NCI-H2081 (cell line): ENCODE measurements at regions not wholly inside any gene's neighbourhood (a gene's known extent, or its start where the extent isn't known, plus 50 kb on each side); places are given as distances from the start of the nearest gene placed in this dataset.

Source experiments
- DNase-seq, 2 experiments: peaks; one replicate each; lab custom pipeline; 2025; lab: John Stamatoyannopoulos, UW

DNA sequence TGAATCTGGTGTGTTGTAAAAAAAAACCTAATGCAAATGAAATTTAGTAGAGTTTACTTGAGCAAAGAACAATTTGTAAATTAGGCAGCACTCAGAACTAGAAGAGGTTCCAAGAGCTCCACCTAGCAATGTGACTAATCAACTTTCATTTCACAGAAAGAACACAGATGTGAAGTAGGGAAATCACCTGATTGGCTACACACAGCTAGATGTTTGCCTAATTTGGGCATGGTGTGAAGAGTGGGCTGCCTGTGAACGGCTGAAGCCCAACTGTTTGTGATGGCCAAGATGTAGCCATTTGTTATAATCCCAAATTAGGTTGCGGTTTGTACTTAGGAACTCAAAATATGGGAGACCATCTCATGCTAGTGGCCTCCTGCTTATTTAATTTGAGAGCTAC, 724.4 kb upstream of the SLITRK5 start:
- no peak for DNase-seq

DNA sequence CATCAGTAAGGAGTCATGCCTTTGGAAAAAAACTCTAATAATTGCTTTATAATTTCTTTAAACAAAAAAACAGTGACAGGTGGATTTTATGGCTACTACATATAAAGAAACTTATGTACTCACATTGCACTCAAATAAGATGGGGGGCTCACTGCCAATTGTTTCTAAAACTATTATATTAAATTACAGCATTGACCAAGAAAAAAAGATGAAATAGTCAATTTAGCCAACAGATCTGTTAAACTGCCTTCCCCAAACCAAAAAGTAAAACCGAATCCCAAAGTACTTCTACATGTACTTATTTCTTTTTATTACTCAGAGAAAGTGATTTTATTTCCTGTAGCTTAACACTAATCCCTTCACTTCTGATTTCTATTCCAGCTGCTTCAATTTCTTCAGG, 716.8 kb upstream of the SLITRK5 start:
- no peak for DNase-seq

DNA sequence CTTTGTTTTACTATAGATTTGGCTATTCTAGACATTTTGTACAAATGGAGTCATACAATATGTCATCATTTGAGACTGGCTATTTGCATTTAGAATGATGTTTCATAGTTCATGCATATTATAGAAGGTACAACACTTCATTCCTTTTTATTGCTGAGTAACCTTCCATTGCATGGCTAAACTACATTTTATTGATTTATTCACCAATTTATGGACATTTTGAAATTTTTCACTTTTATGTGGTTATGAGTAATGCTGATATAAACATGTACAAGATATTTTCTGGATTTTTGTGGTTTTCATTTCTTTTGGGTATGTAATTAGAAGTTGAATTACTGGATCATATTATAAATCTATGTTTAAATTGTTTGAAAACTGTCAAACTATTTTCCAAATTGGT, 710.3 kb upstream of the SLITRK5 start:
- no peak for DNase-seq

DNA sequence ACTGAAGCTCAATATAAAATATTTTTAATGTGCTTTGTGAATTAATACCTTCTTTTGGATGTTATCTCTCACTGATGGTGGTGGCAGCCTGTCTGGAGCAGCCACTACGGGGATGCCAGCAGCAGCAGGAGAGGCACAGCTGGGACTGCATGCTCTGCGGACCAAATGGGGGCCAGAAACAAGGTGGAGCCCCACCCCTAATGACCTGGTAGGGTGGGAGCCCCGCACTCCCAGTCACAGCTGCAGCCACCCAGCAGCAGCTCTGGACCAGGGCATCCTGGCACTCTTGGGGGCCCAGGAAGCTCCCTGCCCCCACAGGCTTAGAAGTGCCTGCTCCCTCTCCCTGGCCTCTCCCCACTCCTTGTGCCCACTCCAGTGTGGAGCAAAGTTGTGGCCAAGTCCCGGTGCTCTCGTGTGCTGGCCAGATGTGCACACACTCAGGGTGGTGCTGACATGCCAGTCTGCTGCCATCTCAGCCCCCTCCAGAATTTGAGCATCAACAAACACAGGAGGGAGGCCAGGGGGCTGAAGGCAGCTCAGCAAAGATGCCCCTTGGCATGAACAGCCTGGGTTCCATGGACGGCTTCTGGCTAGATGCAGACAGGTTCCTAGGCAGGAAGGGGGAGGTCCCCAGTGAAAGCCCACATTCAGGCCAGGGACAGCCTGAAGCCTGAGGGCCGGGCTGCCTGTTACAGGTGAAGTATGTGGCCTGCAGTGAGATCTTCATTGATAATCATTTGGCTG, 696.7 kb upstream of the SLITRK5 start:
- no peak for DNase-seq

DNA sequence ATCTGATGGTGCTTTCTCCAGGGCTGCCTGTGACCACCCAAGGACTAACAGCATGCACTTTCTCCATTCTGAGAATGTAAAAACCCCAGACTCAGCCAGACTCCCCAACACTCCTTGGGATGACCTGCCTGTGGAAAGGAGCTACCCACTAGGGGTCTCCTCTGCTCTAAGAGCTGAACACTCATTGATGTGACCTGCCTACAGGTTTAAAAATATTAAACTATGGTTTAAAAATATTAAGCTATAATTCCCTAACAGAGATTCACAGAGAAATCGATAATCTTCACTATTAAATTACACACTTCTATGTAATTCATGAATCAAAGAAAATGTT, 696.2 kb upstream of the SLITRK5 start:
- DNase-seq: no peak

DNA sequence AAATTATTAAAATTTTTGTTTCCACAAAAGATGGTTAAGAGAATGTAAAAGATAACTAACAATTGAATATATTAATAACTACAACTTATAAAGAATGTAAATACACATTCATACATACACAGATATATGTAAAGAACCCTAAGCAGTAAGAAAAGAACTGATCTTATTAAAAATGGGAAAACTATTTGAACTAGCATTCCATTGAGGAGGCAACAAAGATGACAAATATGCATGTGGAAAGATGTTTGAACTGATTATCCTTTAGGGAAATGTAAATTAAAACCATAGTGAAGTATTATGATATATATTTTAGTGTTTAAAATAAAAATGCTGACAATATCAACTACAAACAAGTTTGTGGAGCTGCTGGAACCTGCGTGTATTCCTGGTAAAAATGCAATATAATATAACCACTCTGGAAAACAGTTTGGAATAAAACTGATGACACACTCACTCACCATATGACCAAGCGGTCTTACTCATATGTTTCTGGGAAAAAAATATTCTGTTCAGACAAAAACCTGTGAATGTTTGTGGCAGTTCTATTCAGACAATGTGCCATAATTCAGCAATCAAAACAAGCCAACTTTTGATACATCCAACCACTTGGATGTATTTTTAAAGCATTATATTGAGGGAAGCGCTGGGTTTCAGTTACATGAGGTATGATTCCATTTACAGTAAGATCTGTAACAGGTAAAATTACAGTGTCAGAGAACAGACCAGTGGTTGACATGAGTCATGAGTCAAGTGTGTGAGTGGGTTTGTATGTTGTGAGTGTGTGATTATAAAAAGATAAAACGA, 694.4 kb upstream of the SLITRK5 start:
- DNase-seq: no peak

DNA sequence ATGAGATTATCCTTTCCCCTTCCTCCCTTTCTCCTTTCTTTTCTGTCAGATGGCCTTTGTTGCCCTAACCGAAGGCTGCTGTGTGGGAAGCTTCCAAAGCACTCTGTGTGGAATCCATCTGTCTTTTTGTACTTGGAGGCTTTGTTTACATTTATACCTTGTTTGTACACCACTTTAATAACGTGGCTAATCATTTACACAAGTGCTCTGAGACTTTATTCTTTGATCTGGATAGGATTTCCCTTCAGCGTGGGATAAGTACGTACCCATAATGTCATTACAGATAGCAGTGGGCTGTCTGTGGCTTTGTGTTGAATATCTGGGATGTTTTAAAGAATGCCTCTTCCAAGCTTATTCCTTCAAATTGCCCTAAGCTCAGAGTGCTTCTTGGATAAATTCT, 684.7 kb upstream of the SLITRK5 start:
- peak in 1 of 2 experiments; percentile 11 for DNase-seq

DNA sequence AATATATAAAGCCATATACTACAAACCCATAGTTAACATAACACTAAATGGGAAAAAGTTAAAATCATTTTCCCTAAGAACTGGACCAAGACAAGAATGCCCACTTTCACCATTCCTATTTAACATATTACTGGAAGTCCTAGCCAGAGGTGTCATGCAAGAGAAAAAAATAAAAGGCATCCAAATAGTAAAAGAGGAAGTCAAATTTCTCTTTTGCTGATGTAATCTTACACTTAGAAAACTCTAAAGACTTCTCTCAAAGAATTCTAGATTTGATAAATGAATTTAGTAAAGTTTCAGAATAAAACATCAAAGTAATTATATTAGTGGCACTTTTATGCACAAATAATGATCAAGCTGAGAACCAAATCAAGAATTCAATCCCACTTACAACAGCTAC, 678.9 kb upstream of the SLITRK5 start:
- no peak for DNase-seq

DNA sequence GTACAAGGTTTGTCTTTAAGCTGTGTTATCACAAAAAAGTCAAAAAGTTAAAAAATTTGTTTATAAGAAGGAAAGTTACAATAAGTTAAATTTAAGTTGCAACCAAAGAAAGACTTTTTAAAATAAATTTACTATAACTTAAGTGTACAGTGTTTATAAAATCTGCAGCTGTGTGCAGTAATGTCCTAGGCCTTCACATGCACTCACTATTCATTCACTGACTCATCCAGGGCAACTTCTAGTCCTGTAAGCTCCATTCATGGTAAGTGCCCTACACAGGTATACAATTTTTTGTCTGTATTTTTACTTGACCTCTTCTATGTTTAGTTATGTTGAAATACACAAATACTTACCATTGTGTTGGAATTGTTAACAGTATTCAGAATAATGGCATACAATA, 667.9 kb upstream of the SLITRK5 start:
- DNase-seq: no peak

DNA sequence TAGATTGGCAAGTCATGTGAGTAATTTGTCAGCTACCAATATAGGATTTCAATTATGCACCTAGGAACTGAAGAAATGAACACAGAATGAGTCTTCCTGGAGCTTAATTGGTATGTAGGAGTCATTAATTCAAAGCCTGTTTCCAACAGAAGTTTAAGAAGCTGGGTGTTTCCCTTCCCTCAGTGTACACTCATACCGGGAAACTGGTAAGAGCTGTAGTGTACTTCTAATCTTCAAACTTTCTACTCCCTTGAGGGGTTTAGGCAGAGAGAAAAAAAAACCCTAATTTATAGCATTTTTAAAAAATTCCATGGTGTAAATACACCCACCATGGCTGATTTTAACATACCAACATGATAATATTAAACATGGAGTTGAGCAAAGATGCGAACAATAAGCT, 665.7 kb upstream of the SLITRK5 start:
- no peak for DNase-seq

DNA sequence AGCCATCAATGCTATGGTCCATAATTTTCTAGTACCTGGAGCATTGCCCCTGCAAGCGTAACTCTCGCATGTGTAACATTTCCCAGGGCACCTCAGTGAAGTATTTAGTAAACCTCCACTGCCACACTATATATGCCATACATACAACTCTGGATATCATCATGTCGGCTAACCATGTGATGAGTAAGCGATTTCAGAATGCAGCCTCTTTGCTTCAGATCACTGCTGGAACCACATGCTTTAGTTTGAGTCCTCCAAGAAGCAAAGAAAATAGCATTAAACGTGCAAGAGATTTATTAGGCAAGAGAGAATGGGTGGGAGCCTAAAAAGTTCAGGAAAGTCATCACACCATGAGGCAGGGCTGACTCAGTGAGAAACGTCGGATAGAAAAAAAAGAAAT, 635.6 kb upstream of the SLITRK5 start:
- DNase-seq: no peak

DNA sequence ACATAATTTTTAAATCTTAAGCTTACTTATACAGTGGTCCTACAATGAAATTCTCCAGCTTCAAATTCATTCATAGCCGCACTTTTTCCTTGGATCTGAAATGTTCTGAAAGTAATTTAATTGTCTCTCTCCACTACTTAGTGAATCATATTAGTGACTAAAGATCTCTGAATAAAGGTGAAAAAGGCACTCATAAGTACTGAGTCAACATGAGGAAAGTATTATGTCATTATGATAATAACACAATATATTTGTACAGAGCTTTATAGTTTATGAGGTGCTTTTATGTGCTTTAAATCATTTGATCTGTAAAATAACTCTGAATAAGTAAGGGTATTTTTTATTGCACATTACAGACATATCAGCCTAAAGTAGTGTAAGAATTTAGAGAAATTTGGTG, 628.2 kb upstream of the SLITRK5 start:
- DNase-seq: no peak

DNA sequence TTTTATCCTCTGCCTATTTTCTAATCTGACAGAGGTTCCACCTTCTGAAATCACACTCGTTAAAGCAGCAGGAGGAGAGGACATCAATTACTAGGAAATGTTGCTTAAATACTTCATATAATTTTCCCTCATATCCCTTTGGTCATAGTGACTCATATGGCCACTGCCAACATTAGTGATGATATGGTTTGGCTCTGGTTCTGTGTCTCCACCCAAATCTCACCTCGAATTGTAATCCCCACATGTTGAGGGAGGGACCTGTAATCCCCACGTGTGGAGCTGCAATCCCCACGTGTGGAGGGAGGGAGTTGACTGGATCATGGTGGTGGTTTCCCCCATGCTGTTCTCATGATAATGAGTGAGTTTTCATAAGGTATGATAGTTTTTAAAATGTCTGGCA, 618.4 kb upstream of the SLITRK5 start:
- no peak for DNase-seq

DNA sequence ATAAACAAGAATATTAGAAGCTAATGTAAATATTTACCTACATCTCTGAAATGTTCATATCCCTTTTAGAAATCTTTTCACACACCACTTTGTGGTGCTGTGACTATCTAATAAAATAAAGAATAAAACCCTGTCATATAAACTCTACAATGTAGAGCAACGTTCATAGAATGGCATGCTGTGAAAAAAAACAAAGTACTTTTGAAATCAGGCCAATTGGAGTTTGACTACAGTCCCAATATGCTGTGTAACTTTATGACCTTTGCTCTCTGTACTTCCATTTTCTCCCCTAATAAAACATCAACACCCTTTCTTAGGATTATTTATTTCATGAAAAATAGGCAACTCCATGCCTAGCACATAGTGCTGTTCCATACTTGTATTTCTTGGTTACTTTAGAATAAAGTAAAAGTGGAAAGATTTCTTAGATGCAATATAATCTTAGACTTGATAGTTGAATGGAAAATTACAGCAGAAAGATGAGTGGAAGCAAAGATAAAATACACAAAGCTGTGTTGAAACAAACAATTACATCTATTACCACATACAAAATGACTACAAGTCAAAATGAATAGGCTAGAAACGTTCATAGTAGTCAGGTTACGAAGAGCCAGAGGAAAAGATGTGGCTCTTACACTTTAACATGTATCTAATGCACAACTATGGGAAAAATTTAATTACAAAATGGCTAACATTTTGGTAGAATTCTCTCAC, 613.2 kb upstream of the SLITRK5 start:
- DNase-seq: no peak

DNA sequence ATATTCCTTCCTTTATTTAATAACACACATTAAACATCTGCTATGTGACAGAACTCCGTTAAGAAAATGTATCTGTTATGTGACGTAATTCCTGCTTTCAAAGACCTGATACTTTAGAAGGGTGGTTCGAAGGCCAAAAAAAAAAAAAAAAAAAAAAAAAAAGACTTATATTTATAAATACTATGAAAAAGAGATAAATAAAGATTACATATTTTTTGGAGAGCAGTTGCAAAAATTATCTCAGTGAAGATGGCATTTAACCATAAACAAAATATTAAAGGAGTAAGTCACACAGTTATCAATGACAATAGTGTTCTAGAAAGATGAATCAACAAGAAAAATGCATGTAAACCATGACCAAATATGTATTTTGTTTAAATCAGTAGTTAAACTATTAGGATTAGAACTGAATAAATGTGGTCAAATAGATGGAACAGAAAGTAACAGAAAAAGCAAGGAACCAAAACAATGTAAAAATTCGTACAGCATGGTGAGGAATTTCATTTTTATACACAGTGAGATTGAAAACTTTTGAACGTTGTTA, 612.3 kb upstream of the SLITRK5 start:
- no peak for DNase-seq

DNA sequence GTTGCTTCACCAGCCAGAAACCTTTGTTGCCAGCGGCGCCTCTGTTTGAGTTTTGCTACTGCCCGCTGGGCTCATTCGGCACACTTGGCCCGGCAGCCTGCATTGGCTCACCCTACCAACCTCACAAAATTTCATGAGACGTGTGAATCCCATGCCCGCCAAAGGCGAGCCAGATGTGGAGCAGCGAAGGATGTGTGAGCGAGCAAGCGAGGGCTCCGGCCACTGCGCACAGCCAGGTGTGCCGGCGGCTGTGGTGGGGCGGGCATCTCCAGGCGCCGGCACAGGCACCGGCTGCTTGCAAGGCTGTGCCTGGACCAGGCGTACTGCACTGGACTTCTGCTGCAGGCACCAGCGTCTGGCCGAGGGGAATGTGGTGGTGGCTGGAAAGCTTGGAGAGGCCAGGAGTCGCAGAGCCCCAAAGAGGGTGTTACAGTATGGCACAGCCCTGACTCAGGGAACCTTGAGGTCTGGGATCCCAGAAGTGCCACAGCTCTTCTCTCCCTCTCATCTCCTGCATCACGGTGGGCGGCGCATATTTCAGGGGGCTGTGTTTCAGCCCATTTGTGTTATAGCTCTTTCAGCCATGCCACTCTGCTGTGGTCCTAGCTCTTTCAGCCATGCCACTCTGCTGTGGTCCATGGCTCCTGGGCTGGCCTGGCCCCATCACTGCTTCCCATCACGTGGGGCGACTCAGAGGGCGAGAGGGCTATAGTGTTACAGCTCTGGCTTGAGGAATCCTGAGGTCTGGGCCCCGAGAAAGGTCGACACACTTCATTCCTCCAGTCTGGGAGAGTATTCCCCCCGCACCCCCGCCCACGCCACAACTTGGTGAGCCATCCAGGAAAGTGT, 592.0 kb upstream of the SLITRK5 start:
- no peak for DNase-seq

DNA sequence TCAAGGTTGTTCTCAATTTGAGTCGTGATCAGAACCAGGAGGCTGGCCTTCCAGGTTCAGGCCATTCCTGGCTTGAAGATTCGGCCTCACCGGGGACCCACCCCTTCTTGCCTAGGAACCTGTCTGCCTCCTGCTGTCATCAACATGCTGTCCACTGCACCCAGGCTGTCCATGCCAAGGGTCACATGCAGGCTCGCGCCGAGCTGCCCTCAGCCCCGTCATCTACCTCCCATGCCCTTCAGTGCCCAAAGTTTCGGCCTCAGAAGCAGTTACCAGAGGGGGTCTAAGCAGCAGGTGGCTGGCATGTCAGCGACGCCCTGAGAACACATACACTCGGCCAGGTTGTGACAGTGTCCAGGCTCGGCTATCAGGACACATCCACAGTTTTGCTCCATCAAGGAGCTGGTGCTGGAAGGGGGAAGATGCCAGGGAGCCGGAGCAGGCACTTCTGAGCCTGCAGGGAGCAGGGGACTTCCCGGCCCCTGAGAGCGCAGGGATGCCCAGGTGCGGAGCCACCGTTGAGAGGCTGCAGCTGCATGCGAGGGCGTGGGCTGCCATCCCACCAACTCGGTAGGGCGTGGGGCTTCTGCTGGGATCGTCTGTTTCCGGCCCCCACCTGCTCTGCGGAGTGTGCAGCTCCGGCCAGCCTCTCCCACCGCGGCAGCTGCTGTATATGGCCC, 590.9 kb upstream of the SLITRK5 start:
- no peak for DNase-seq

DNA sequence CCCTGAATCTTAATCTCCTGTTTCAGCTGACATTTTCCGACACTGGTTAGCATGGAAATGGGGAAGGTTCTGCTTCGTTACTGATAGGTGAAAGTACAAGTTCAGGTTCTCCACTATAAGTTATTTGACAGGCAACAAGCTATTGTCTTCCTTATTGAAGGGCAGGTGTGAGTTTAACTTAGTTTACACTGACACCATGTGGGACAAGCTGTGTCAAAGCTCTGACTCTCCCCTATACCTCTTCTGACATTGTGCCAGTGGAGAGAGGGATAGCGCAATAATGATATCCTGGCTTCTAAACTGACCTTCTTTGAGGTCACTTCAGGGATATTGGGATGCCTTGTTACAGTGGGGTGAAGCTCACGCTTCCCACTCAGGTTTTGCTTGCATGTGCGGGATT, 587.0 kb upstream of the SLITRK5 start:
- no peak for DNase-seq

DNA sequence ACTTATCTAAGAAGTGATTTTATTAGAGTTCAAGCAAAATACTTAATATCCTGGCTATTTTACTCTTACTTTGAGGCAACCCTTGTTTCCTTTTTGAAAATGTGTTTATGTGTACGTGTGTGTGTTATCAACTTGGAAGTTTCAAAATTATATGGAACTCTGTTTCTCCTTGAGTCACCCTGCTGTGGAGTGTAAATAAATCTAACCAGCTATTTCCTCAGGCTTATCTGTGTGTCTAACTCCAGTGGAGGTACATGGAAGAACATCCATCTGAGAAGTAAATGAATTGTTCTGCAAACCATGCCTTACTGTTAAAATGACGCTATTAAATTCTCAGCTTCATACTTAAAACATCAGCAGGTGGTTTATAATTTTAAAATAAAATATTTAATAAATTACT, 583.4 kb upstream of the SLITRK5 start:
- DNase-seq: no peak

DNA sequence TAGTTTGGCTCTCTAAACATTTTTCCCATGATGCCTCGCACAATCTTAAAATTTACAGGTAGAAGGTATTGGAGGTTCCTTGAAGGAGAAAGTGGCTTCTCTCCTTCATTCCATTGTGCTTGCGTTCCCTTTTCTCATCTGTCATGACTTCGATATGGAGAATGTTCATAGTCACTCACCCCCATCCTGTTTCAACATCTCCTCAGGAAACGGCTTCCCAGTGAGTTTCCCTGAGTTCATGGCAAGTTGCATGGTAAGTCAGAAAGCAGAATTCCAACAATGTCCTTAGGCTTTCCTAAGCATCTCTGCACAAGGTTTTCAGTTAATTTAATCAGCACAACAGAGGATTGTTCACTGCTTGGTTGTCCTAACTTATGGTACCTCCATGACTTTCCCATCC, 581.8 kb upstream of the SLITRK5 start:
- no peak for DNase-seq

DNA sequence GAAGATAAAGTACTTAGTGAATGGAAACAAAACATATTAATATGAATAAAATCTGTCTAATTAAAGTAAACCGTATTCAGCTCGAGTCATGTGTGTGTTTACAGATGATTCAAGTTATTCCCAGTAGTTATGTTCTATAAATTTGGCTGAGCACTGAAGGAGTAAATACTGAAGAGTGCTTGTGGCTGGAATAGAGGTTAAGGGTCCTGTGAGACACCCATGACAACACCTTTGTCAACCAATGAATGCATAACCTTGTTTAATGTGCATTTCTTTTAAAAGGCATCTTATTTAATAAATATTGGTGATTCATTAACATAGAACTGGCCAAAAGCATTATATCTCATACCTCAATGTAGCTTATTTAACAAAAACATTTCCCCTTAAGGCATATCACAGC, 577.8 kb upstream of the SLITRK5 start:
- no peak for DNase-seq
